ENCODE measurements at regions not wholly inside any gene's neighbourhood (a gene's known extent, or its start where the extent isn't known, plus 50 kb on each side); places are given as distances from the start of the nearest gene placed in this dataset.

DNA sequence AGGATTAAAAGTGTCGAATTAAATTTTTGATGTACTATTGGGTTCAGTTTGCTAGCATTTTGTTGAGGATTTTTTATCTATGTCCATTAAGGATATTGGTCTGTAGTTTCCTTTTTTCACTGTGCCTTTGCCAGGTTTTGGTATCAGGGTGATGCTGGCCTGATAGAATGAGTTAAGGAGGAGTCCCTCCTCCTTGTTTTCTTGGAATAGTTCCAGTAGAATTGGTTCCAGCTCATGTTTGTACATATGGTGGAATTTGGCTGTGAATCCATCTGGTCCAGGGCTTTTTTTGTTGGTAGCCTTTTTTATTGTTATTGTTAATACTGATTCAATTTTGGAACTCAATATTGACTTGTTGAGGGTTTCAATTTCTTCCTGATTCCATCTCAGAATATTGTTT, 141.8 kb downstream of the SIM1 start:
- no peak overlapping the region for H3K4me3 ChIP-seq
- no peak overlapping the region for H3K27ac ChIP-seq
- no peak for DNase-seq (ENCODE audit: low spot score)
- TF ChIP-seq, protein P1, sequence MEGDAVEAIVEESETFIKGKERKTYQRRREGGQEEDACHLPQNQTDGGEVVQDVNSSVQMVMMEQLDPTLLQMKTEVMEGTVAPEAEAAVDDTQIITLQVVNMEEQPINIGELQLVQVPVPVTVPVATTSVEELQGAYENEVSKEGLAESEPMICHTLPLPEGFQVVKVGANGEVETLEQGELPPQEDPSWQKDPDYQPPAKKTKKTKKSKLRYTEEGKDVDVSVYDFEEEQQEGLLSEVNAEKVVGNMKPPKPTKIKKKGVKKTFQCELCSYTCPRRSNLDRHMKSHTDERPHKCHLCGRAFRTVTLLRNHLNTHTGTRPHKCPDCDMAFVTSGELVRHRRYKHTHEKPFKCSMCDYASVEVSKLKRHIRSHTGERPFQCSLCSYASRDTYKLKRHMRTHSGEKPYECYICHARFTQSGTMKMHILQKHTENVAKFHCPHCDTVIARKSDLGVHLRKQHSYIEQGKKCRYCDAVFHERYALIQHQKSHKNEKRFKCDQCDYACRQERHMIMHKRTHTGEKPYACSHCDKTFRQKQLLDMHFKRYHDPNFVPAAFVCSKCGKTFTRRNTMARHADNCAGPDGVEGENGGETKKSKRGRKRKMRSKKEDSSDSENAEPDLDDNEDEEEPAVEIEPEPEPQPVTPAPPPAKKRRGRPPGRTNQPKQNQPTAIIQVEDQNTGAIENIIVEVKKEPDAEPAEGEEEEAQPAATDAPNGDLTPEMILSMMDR (IDR thresholded peaks at IDR 0.05): no peak

DNA sequence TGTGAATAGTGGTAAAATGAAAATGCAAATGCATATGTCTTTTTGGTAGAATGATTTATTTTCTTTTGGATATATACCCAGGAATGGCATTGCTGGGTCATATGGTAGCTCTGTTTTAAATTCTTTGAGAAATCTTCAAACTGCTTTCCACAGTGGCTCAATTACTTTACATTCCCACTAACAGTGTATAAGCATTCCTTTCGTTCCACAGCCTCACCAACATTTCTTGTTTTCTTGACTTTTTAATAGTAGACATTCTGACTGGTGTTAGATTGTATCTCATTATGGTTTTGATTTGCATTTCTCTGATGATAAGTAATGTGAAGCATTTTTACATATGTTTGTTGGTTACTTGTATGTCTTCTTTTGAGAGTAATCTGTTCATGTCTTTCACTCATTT, 144.0 kb downstream of the SIM1 start:
- TF ChIP-seq, protein P1 (IDR thresholded peaks at IDR 0.05): no peak
- DNase-seq (ENCODE audit: low spot score): no peak
- no peak overlapping the region for H3K27ac ChIP-seq
- H3K4me3 ChIP-seq: no peak overlapping the region

- TF ChIP-seq, protein P1 (IDR thresholded peaks at IDR 0.05): no peak
- no peak for DNase-seq (ENCODE audit: low spot score)
- no peak overlapping the region for H3K4me3 ChIP-seq
- H3K27ac ChIP-seq: no peak overlapping the region
Observed at GRCh38 chr6:100317031-100317430, 147.7 kb downstream of the SIM1 start.

- TF ChIP-seq, protein P1 (IDR thresholded peaks at IDR 0.05): no peak
- H3K4me3 ChIP-seq: no peak overlapping the region
- DNase-seq (ENCODE audit: low spot score): no peak
- no peak overlapping the region for H3K27ac ChIP-seq
Observed at GRCh38 chr6:100314186-100314585, 150.5 kb downstream of the SIM1 start.

- H3K27ac ChIP-seq: no peak overlapping the region
- TF ChIP-seq, protein P1 (IDR thresholded peaks at IDR 0.05): no peak
- no peak for DNase-seq (ENCODE audit: low spot score)
- no peak overlapping the region for H3K4me3 ChIP-seq
Observed at GRCh38 chr6:100311707-100312251, 152.9 kb downstream of the SIM1 start.

DNA sequence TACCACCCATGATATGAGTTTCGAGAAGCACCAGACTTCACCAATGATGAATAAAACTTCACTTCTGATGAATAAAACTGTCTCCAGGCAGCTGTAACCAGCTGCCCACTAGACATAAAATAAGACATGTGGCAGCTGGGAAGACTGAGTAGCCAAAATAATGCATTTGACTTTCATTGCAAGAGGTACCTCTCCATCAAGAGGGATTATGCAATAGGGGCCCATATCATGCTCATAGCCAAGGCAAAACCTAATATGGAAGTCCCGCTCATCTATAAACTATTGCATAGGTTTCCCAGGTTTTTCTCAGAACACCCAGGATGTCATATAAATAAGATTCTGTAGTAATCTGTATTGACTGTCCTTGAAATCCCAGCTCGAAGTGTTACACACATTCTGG, 155.5 kb downstream of the SIM1 start:
- Histone ChIP-seq H3K4me3 (no peak overlapping the region), H3K27ac (no peak overlapping the region)
- TF ChIP-seq, protein P1 (IDR thresholded peaks at IDR 0.05): no peak
- no peak for DNase-seq (ENCODE audit: low spot score)

GRCh38 chr6:100307561-100307960, 157.2 kb downstream of the SIM1 start:
- DNase-seq (ENCODE audit: low spot score): no peak
- TF ChIP-seq, protein P1 (IDR thresholded peaks at IDR 0.05): no peak
- no peak overlapping the region for H3K27ac ChIP-seq
- no peak overlapping the region for H3K4me3 ChIP-seq

All from coronary artery (tissue), 2 donors.